C4-2B (cell line): ENCODE measurements at regions not wholly inside any gene's neighbourhood (a gene's known extent, or its start where the extent isn't known, plus 50 kb on each side); places are given as distances from the start of the nearest gene placed in this dataset.

Experiments used
- ZFX ChIP-seq: fragments of 450-650 bp; IDR thresholded peaks from 2 replicates; pipeline ENCODE4 v1.6.1; 2017
- TF ChIP-seq, protein P1 (sequence below): fragments of 450-650 bp; conservative IDR thresholded peaks from 2 replicates; pipeline ENCODE4 v1.5.1; 2017; ENCODE audit warnings: mild to moderate bottlenecking

DNA sequence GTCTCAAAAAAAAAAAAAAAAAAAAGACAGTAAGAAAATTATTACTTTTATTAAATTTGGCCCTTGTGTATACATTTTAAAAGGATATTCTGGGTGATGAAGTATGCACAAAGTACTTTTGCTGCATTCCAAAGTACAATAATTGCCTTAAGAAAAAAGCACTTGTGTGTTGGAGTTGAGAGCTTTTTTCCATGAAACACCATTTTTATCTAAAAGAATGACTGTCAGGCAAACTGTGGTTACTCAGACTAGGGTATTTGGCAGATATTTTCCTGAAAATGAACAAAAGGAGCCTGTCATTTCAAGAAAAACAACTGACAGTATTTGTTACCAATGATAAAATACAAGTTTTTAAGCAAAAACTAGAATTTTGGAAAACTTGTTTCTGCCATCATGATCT, 84.3 kb upstream of the PTPN3 start:
- TF ChIP-seq, protein P1, sequence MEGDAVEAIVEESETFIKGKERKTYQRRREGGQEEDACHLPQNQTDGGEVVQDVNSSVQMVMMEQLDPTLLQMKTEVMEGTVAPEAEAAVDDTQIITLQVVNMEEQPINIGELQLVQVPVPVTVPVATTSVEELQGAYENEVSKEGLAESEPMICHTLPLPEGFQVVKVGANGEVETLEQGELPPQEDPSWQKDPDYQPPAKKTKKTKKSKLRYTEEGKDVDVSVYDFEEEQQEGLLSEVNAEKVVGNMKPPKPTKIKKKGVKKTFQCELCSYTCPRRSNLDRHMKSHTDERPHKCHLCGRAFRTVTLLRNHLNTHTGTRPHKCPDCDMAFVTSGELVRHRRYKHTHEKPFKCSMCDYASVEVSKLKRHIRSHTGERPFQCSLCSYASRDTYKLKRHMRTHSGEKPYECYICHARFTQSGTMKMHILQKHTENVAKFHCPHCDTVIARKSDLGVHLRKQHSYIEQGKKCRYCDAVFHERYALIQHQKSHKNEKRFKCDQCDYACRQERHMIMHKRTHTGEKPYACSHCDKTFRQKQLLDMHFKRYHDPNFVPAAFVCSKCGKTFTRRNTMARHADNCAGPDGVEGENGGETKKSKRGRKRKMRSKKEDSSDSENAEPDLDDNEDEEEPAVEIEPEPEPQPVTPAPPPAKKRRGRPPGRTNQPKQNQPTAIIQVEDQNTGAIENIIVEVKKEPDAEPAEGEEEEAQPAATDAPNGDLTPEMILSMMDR = no peak
- TF ChIP-seq ZFX = no peak
